ENCODE measurements at regions not wholly inside any gene's neighbourhood (a gene's known extent, or its start where the extent isn't known, plus 50 kb on each side); places are given as distances from the start of the nearest gene placed in this dataset.

DNA sequence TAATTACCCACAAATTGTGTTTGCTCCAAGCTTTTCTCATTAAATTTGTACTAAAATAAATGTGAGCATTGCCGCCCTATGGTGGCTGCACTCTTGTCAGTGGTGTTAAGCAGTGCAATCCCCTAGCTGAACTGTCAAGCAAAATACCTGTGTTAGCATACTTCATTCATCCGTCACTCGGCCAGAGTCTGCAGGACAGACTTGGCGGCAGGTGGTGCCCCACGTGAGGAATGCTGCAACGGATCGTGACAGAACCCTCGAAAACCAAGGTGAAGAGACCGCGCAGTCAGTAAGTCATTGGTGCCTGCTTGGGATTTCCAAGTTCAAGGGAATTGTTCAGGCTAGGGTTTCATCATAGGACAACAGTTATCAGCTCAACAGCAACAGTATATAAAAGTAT lies 1592.1 kb upstream of the TENM4 start:
- H3K9me3 Mint-ChIP-seq (ENCODE audit: low read depth): peaks cover 37% of the 10 kb centered on the region
- no peak for DNase-seq (ENCODE audit: low spot score, unreplicated experiment)
- H3K27ac Mint-ChIP-seq: no peak overlapping the region
- no peak overlapping the region for H3K4me3 Mint-ChIP-seq (ENCODE audit: low read depth)
- TF ChIP-seq, protein P1, sequence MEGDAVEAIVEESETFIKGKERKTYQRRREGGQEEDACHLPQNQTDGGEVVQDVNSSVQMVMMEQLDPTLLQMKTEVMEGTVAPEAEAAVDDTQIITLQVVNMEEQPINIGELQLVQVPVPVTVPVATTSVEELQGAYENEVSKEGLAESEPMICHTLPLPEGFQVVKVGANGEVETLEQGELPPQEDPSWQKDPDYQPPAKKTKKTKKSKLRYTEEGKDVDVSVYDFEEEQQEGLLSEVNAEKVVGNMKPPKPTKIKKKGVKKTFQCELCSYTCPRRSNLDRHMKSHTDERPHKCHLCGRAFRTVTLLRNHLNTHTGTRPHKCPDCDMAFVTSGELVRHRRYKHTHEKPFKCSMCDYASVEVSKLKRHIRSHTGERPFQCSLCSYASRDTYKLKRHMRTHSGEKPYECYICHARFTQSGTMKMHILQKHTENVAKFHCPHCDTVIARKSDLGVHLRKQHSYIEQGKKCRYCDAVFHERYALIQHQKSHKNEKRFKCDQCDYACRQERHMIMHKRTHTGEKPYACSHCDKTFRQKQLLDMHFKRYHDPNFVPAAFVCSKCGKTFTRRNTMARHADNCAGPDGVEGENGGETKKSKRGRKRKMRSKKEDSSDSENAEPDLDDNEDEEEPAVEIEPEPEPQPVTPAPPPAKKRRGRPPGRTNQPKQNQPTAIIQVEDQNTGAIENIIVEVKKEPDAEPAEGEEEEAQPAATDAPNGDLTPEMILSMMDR (IDR thresholded peaks at IDR 0.05; ENCODE audit: unreplicated experiment): no peak
- H3K27me3 Mint-ChIP-seq: no peaks in the 10 kb centered on the region
- H3K4me1 Mint-ChIP-seq (ENCODE audit: low read depth): peaks cover 6% of the 10 kb centered on the region
- peaks cover 6% of the 10 kb centered on the region for H3K36me3 Mint-ChIP-seq (ENCODE audit: insufficient read depth)

DNA sequence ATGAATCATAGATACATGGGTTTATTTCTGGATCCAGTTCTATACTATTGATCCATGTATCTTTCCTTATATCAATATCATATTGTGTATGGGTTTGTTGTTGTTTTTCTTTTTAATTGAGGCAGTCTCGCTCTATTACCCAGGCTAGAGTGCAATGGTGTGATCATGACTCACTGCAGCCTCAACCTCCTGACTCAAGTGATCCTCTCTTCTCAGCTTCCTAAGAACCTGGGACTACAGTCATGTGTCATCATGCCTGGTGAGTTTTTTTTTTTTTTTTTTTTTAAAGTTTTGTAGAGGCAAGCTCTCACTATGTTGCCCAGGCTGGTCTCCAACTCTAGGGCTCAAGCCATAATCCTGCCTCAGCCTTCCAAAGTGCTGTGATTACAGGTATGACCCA lies 1589.4 kb upstream of the TENM4 start:
- Mint-ChIP-seq H3K9me3 (ENCODE audit: low read depth) (peaks cover 17% of the 10 kb centered on the region), H3K4me3 (ENCODE audit: low read depth) (no peak overlapping the region), H3K27me3 (no peaks in the 10 kb centered on the region), H3K4me1 (ENCODE audit: low read depth) (peaks cover 7% of the 10 kb centered on the region), H3K27ac (no peak overlapping the region), H3K36me3 (ENCODE audit: insufficient read depth) (no peaks in the 10 kb centered on the region)
- no peak for DNase-seq (ENCODE audit: low spot score, unreplicated experiment)
- TF ChIP-seq, protein P1 (IDR thresholded peaks at IDR 0.05; ENCODE audit: unreplicated experiment): no peak

DNA sequence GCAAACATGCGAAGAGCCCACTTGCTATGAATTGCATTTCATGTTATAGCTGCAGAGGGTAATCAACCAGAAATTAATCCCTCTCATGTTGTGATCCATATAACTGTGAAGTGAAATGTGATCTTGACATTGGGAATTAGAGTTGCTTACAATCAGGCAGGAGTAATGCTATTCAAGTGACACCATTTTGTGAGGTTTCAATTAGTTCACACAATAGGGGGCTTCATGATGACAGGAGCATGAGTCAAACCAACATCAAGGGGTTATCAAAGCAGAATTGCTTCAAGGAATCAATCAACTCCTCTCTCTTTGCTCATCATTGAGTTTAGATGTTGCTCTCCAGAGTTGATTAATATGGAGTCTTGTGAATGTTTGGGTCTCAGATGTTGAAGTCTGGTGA lies 1585.2 kb upstream of the TENM4 start:
- no peaks in the 10 kb centered on the region for H3K9me3 Mint-ChIP-seq (ENCODE audit: low read depth)
- TF ChIP-seq, protein P1 (IDR thresholded peaks at IDR 0.05; ENCODE audit: unreplicated experiment): no peak
- no peaks in the 10 kb centered on the region for H3K27me3 Mint-ChIP-seq
- H3K27ac Mint-ChIP-seq: no peak overlapping the region
- H3K4me1 Mint-ChIP-seq (ENCODE audit: low read depth): peaks cover 12% of the 10 kb centered on the region
- H3K4me3 Mint-ChIP-seq (ENCODE audit: low read depth): no peak overlapping the region
- no peaks in the 10 kb centered on the region for H3K36me3 Mint-ChIP-seq (ENCODE audit: insufficient read depth)
- no peak for DNase-seq (ENCODE audit: low spot score, unreplicated experiment)

DNA sequence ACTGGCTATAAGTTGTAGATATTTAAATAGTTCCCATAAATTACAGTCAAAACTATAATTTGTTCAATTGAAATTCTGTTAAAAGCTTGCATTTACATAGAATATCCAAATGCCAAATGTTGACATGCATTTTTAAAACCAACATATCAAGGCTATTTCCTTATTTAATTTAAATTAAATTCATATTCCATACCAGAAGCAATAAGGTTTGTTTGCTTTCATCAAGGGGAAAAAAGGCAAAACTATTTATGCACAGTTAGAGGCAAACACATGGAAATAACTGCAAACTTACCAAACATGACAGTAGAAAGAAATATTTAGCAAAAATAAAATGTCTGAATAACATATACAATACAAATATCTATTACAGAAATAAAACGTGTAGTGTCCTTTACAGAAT lies 1581.2 kb upstream of the TENM4 start:
- H3K27me3 Mint-ChIP-seq: no peaks in the 10 kb centered on the region
- H3K9me3 Mint-ChIP-seq (ENCODE audit: low read depth): peaks cover 3% of the 10 kb centered on the region
- H3K4me3 Mint-ChIP-seq (ENCODE audit: low read depth): no peak overlapping the region
- no peak for DNase-seq (ENCODE audit: low spot score, unreplicated experiment)
- peaks cover 13% of the 10 kb centered on the region for H3K4me1 Mint-ChIP-seq (ENCODE audit: low read depth)
- H3K36me3 Mint-ChIP-seq (ENCODE audit: insufficient read depth): no peaks in the 10 kb centered on the region
- H3K27ac Mint-ChIP-seq: no peak overlapping the region
- TF ChIP-seq, protein P1 (IDR thresholded peaks at IDR 0.05; ENCODE audit: unreplicated experiment): no peak

GRCh38 chr11:81010631-81011030 lies 1569.8 kb upstream of the TENM4 start:
- H3K27ac Mint-ChIP-seq: no peak overlapping the region
- peaks cover 3% of the 10 kb centered on the region for H3K9me3 Mint-ChIP-seq (ENCODE audit: low read depth)
- no peak for DNase-seq (ENCODE audit: low spot score, unreplicated experiment)
- no peaks in the 10 kb centered on the region for H3K4me1 Mint-ChIP-seq (ENCODE audit: low read depth)
- no peak overlapping the region for H3K4me3 Mint-ChIP-seq (ENCODE audit: low read depth)
- H3K27me3 Mint-ChIP-seq: no peaks in the 10 kb centered on the region
- no peaks in the 10 kb centered on the region for H3K36me3 Mint-ChIP-seq (ENCODE audit: insufficient read depth)
- TF ChIP-seq, protein P1 (IDR thresholded peaks at IDR 0.05; ENCODE audit: unreplicated experiment): no peak

All from progenitor cell of endocrine pancreas (in vitro differentiated cells).